HepG2 (cell line): ENCODE measurements at regions not wholly inside any gene's neighbourhood (a gene's known extent, or its start where the extent isn't known, plus 50 kb on each side); places are given as distances from the start of the nearest gene placed in this dataset.

Source experiments
- ATAC-seq: fragments of 200-7000 bp; cut with Tn5 transposase; 3 replicates; pipeline ENCODE4 v1.9.1; 2020; ENCODE audit warnings: mild to moderate bottlenecking, moderate library complexity
- BruUV-seq: library from RNA; stranded (reverse); fragments of 400-500 nt; replicated peaks from 2 replicates; lab custom pipeline; 2021; lab: Mats Ljungman, UMichigan
- CTCF ChIA-PET: fragments of 300-600 bp; formaldehyde crosslinking; extraction: SDS; loops from one replicate; lab custom pipeline; 2021; ENCODE audit warnings: low total read pairs, inconsistent platforms, low intra/inter-chr PET ratio; lab: Yijun Ruan, JAX
- POLR2A ChIA-PET: fragments of 350-600 bp; sonication (Branson Sonifier 250); formaldehyde crosslinking; loops from one replicate; lab custom pipeline; 2020; ENCODE audit warnings: antibody characterized with exemption, inconsistent platforms; lab: Yijun Ruan, JAX
- DNase-seq: peaks from one replicate; pipeline ENCODE4 v3.0.0-alpha.2; 2015; ENCODE audit warnings: low spot score
- FAIRE-seq: peaks from 3 replicates; lab custom pipeline; 2011; peaks lifted over from hg19 to GRCh38; lab: Jason Lieb, UNC
- H2AFZ ChIP-seq: one replicate; pipeline ENCODE4 v1.6.1; 2011; ENCODE audit warnings: low read length, inconsistent platforms
- H3K27ac ChIP-seq: fragments of 300-600 bp; 3 replicates; pipeline ENCODE4 v1.8.0; 2011; ENCODE audit warnings: mixed run types, mild to moderate bottlenecking, mixed read lengths, low read length, inconsistent platforms; ENCODE audit not compliant: insufficient read depth; ENCODE audit errors: extremely low read length
- H3K27me3 ChIP-seq, 2 experiments: fragments of 200-600 bp in 1 of 2; 2 replicates in 1 of 2; 3 replicates in 1 of 2; pipeline versions ENCODE4 v1.6.0 to v1.8.0; 2011; ENCODE audit warnings: low read length in 2 of 2, mild to moderate bottlenecking in 2 of 2, moderate library complexity in 2 of 2, inconsistent platforms in 1 of 2; ENCODE audit not compliant: insufficient read depth in 2 of 2, control insufficient read depth in 1 of 2
- H3K36me3 ChIP-seq, 2 experiments: fragments of 200-600 bp in 1 of 2; replicated peaks in 1 of 2; 2 replicates in 1 of 2; 3 replicates in 1 of 2; pipeline versions ENCODE4 v1.5.1 to v1.8.0; 2011; ENCODE audit warnings: low read length in 2 of 2, inconsistent platforms in 1 of 2; ENCODE audit not compliant: insufficient read depth in 2 of 2, control insufficient read depth in 1 of 2
- H3K4me1 ChIP-seq: 2 replicates; pipeline ENCODE4 v1.5.1; 2012; ENCODE audit warnings: low read length, inconsistent platforms; ENCODE audit not compliant: insufficient read depth
- H3K4me2 ChIP-seq: 2 replicates; pipeline ENCODE4 v1.6.0; 2011; ENCODE audit warnings: low read depth, low read length, inconsistent platforms
- H3K4me3 ChIP-seq, 3 experiments: fragments of 200-600 bp in 1 of 3; sonication (generic), shearing (Covaris generic) in 1 of 3; replicated peaks in 1 of 3; 2 replicates each; pipeline ENCODE4 v1.5.1; 2011 to 2016; ENCODE audit warnings: low read length in 3 of 3, inconsistent platforms in 2 of 3, low read depth in 2 of 3, mild to moderate bottlenecking in 2 of 3, control low read depth in 1 of 3, mixed read lengths in 1 of 3; ENCODE audit not compliant: insufficient read depth in 1 of 3
- H3K79me2 ChIP-seq: one replicate; pipeline ENCODE4 v1.6.1; 2011; ENCODE audit warnings: low read length, inconsistent platforms; ENCODE audit not compliant: insufficient read depth
- H3K9ac ChIP-seq: 2 replicates; pipeline ENCODE4 v1.6.0; 2011; ENCODE audit warnings: mild to moderate bottlenecking, low read depth, low read length, inconsistent platforms; ENCODE audit not compliant: insufficient read depth
- H3K9me3 ChIP-seq: 2 replicates; pipeline ENCODE4 v1.5.1; 2012; ENCODE audit warnings: mild to moderate bottlenecking, low read length
- H4K20me1 ChIP-seq: 2 replicates; pipeline ENCODE4 v1.6.0; 2011; ENCODE audit warnings: inconsistent platforms, mild to moderate bottlenecking, low read length, moderate library complexity; ENCODE audit not compliant: insufficient read depth
- GATAD1 ChIP-seq: IDR thresholded peaks from 2 replicates; pipeline ENCODE4 v1.6.1; 2016; ENCODE audit warnings: missing genetic modification reagents, missing compliant biosample characterization
- MEIS2 ChIP-seq: sonication (generic); formaldehyde crosslinking; IDR thresholded peaks from 2 replicates; pipeline ENCODE4 v1.9.0; 2021; ENCODE audit warnings: mild to moderate bottlenecking, missing genetic modification reagents
- MYC ChIP-seq: sonication (generic); formaldehyde crosslinking; IDR thresholded peaks from 2 replicates; pipeline ENCODE4 v1.9.0; 2021; ENCODE audit warnings: missing genetic modification reagents, borderline replicate concordance
- REPIN1 ChIP-seq: sonication (generic); formaldehyde crosslinking; IDR thresholded peaks from 2 replicates; pipeline ENCODE4 v1.8.0; 2022; ENCODE audit warnings: missing genetic modification reagents, low read depth, mild to moderate bottlenecking, borderline replicate concordance
- TAF1 ChIP-seq: sonication (generic); formaldehyde crosslinking; IDR thresholded peaks from 2 replicates; pipeline ENCODE4 v1.4.0; 2020; ENCODE audit warnings: missing genetic modification reagents
- TBX3 ChIP-seq: fragments of 450-650 bp; IDR thresholded peaks from 2 replicates; pipeline ENCODE4 v1.6.1; 2017; ENCODE audit warnings: antibody characterized with exemption, mild to moderate bottlenecking, inconsistent platforms, borderline replicate concordance
- TMF1 ChIP-seq: sonication (generic); formaldehyde crosslinking; IDR thresholded peaks from 2 replicates; pipeline ENCODE4 v1.8.1; 2022; ENCODE audit warnings: low read depth, missing genetic modification reagents
- WGBS: methylation state at CpG from one replicate; pipeline ENCODE4 v1.1.6; 2017; ENCODE audit warnings: low lambda C conversion rate; 5-methylcytosine and 5-hydroxymethylcytosine counted together
- in situ Hi-C: cut with HindIII; loops from 2 replicates; pipeline ENCODE4 v1.10.0; 2017; ENCODE audit warnings: low pct_unique_long_range_greater_than_20kb; ENCODE audit not compliant: extremely low pct_ligation_motif_present
- intact Hi-C: fragments of 100-400 bp; cut with micrococcal nuclease; formaldehyde crosslinking; loops from one replicate; pipeline ENCODE4 v1.10.0; 2022; ENCODE audit not compliant: unreplicated experiment
- TF ChIP-seq, protein P1 (sequence below): sonication (generic); formaldehyde crosslinking; IDR thresholded peaks from 2 replicates; pipeline ENCODE4 v1.5.0; 2020; ENCODE audit warnings: mild to moderate bottlenecking, missing genetic modification reagents, moderate library complexity
- TF ChIP-seq, protein P2 (sequence below): sonication (generic); formaldehyde crosslinking; IDR thresholded peaks from 2 replicates; pipeline ENCODE4 v1.4.0; 2020; ENCODE audit warnings: missing genetic modification reagents
- TF ChIP-seq, protein P3 (sequence below): sonication (generic); formaldehyde crosslinking; IDR thresholded peaks from 2 replicates; pipeline ENCODE4 v1.4.0; 2020; ENCODE audit warnings: missing genetic modification reagents
- TF ChIP-seq, protein P4 (sequence below), 2 experiments: sonication (generic) in 1 of 2; formaldehyde crosslinking in 1 of 2; IDR thresholded peaks; 2 replicates each; pipeline versions ENCODE4 v1.5.1 to v1.6.1; 2011 to 2020; ENCODE audit warnings: borderline replicate concordance in 1 of 2, low read depth in 1 of 2, low read length in 1 of 2, mild to moderate bottlenecking in 1 of 2, missing genetic modification reagents in 1 of 2, moderate library complexity in 1 of 2

DNA sequence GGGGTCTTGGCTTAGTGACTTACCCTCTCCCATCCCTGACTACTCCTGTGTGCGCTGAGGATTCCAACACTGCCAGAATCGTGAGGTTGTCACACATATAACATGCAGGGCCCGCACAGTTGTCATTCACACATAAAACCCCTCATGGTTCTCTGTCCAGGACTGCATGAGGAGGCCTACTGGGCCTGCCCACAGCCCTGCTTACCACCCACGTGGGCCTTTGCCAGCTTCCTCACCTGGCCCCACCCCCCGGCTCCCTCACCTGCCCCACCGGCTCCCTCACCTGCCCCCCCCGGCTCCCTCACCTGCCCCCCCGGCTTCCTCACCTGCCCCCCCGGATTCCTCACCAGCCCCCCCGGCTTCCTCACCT, 197.2 kb downstream of the TEX29 start:
- Histone ChIP-seq H2AFZ (no peak overlapping the region), H3K27ac (no peak overlapping the region), H3K4me1 (no peaks in the 10 kb centered on the region), H3K36me3 (no peaks in the 10 kb centered on the region; a peak in 1 of 5 replicates), H3K4me2 (no peak overlapping the region), H3K79me2 (no peaks in the 10 kb centered on the region), H3K9me3 (no peaks in the 10 kb centered on the region), H3K4me3 (no peak overlapping the region), H3K9ac (no peak overlapping the region), H4K20me1 (no peaks in the 10 kb centered on the region), H3K27me3 (peaks cover 9 to 61% of the 10 kb centered on the region in 2 experiments; a peak in 4 of 5 replicates)
- ATAC-seq = peak; percentile 56
- intact Hi-C loops = no loop called here
- CTCF ChIA-PET = no interaction called here
- WGBS = 40% methylated on average over 3 of the region's 10 CpGs
- DNase-seq = no peak
- in situ Hi-C loops = no loop called here
- no peak for TF ChIP-seq MEIS2 (CRISPR knock-in tag)
- POLR2A ChIA-PET = no interaction called here
- no TSS peak for BruUV-seq
- no peak for FAIRE-seq

DNA sequence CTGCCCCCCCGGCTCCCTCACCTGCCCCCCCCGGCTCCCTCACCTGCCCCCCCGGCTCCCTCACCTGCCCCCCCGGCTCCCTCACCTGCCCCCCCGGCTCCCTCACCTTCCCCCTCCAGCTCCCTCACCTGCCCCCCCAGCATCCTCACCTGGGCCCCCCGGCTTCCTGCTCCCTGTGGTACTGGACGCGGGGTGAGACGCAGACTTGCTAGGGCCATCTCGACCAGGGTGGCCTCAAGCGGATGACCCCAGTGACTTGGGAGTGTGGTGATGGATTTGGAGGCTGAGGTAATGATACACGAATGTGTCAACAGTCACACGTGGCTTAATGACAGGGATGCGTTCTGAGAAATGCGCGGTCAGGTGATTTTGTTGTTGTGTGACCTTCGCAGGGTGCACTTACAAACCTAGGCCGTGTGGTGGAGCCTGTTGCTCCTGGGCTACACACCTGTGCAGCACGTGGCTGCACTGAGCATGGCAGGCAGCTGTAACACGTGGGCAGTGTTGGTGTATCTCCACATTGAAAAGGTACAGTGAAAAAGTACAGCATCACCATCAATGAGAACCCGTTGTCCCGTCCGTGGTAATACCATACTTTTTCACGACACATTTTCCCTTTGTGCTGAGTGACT, 197.8 kb downstream of the TEX29 start:
- in situ Hi-C loops = no loop called here
- ATAC-seq = peak; percentile 46; the same call in 2 of the 3 replicates
- POLR2A ChIA-PET = no interaction called here
- Histone ChIP-seq H3K4me1 (no peaks in the 10 kb centered on the region), H3K4me2 (no peak overlapping the region), H3K79me2 (no peaks in the 10 kb centered on the region), H3K27ac (no peak overlapping the region), H3K9me3 (no peaks in the 10 kb centered on the region), H3K9ac (no peak overlapping the region), H3K36me3 (no peaks in the 10 kb centered on the region; a peak in 1 of 5 replicates), H3K27me3 (peaks cover 9 to 55% of the 10 kb centered on the region in 2 experiments; a peak in 4 of 5 replicates), H3K4me3 (no peak overlapping the region), H2AFZ (no peak overlapping the region), H4K20me1 (no peaks in the 10 kb centered on the region)
- WGBS = 60% methylated on average over 21 of the region's 24 CpGs
- no TSS peak for BruUV-seq
- no peak for FAIRE-seq
- intact Hi-C loops = no loop called here
- DNase-seq = no peak
- CTCF ChIA-PET = no interaction called here
- TF ChIP-seq MYC (CRISPR knock-in tag) (peak; percentile 70; the same call in 1 of the 2 replicates), REPIN1 (no peak), TMF1 (CRISPR knock-in tag) (no peak), TAF1 (CRISPR knock-in tag) (no peak), GATAD1 (CRISPR knock-in tag) (no peak), TBX3 (no peak)
- TF ChIP-seq, protein P1, sequence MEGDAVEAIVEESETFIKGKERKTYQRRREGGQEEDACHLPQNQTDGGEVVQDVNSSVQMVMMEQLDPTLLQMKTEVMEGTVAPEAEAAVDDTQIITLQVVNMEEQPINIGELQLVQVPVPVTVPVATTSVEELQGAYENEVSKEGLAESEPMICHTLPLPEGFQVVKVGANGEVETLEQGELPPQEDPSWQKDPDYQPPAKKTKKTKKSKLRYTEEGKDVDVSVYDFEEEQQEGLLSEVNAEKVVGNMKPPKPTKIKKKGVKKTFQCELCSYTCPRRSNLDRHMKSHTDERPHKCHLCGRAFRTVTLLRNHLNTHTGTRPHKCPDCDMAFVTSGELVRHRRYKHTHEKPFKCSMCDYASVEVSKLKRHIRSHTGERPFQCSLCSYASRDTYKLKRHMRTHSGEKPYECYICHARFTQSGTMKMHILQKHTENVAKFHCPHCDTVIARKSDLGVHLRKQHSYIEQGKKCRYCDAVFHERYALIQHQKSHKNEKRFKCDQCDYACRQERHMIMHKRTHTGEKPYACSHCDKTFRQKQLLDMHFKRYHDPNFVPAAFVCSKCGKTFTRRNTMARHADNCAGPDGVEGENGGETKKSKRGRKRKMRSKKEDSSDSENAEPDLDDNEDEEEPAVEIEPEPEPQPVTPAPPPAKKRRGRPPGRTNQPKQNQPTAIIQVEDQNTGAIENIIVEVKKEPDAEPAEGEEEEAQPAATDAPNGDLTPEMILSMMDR = peak; percentile 43
- TF ChIP-seq, protein P2, sequence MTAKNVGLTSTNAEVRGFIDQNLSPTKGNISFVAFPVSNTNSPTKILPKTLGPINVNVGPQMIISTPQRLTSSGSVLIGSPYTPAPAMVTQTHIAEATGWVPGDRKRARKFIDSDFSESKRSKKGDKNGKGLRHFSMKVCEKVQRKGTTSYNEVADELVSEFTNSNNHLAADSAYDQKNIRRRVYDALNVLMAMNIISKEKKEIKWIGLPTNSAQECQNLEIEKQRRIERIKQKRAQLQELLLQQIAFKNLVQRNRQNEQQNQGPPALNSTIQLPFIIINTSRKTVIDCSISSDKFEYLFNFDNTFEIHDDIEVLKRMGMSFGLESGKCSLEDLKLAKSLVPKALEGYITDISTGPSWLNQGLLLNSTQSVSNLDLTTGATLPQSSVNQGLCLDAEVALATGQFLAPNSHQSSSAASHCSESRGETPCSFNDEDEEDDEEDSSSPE (CRISPR knock-in tag) = 0 out of 2 replicates have a peak, but pooled peaks have one; percentile 32
- TF ChIP-seq, protein P3, sequence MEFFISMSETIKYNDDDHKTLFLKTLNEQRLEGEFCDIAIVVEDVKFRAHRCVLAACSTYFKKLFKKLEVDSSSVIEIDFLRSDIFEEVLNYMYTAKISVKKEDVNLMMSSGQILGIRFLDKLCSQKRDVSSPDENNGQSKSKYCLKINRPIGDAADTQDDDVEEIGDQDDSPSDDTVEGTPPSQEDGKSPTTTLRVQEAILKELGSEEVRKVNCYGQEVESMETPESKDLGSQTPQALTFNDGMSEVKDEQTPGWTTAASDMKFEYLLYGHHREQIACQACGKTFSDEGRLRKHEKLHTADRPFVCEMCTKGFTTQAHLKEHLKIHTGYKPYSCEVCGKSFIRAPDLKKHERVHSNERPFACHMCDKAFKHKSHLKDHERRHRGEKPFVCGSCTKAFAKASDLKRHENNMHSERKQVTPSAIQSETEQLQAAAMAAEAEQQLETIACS (CRISPR knock-in tag) = no peak
- TF ChIP-seq, protein P4, sequence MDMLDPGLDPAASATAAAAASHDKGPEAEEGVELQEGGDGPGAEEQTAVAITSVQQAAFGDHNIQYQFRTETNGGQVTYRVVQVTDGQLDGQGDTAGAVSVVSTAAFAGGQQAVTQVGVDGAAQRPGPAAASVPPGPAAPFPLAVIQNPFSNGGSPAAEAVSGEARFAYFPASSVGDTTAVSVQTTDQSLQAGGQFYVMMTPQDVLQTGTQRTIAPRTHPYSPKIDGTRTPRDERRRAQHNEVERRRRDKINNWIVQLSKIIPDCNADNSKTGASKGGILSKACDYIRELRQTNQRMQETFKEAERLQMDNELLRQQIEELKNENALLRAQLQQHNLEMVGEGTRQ (IDR thresholded peaks at IDR 0.05; ENCODE audit: low read depth, low read length) = peak; percentile 61
- TF ChIP-seq, protein P4 (CRISPR knock-in tag; IDR thresholded peaks at IDR 0.05; ENCODE audit: borderline replicate concordance) = no peak
